ENCODE measurements at regions not wholly inside any gene's neighbourhood (a gene's known extent, or its start where the extent isn't known, plus 50 kb on each side); places are given as distances from the start of the nearest gene placed in this dataset.

- TF ChIP-seq GMEB1 (CRISPR knock-in tag; IDR thresholded peaks at IDR 0.05; ENCODE audit: borderline replicate concordance) = no peak
- no peak for TF ChIP-seq NCOA5 (CRISPR knock-in tag; IDR thresholded peaks at IDR 0.05)
- no peak for TF ChIP-seq IRX3 (CRISPR knock-in tag; IDR thresholded peaks at IDR 0.05; ENCODE audit: borderline replicate concordance, low read depth)
- TF ChIP-seq FOXP1 (IDR thresholded peaks at IDR 0.05) = no peak
- TF ChIP-seq FOXP1 (CRISPR knock-in tag; IDR thresholded peaks at IDR 0.05) = no peak
- no peak for TF ChIP-seq ZNF276 (CRISPR knock-in tag; IDR thresholded peaks at IDR 0.05; ENCODE audit: low read depth)
- TF ChIP-seq TIGD3 (CRISPR knock-in tag; IDR thresholded peaks at IDR 0.05; ENCODE audit: borderline replicate concordance) = no peak
These were observed 748.1 kb downstream of the NR2F2 start (continued) for GRCh38 chr15:97078591-97078990.

- Histone ChIP-seq H3K4me2 (ENCODE audit: low read depth, low read length) (no peak overlapping the region), H3K27me3 (ENCODE audit: control insufficient read depth in 1 of 2, insufficient read depth in 2 of 2, low read length in 2 of 2) (no peaks in the 10 kb centered on the region), H3K9ac (ENCODE audit: insufficient read depth, low read depth, low read length) (no peak overlapping the region), H3K79me2 (ENCODE audit: insufficient read depth, low read length) (no peaks in the 10 kb centered on the region), H3K4me1 (ENCODE audit: insufficient read depth, low read length) (no peaks in the 10 kb centered on the region), H2AFZ (ENCODE audit: low read length) (no peak overlapping the region), H4K20me1 (ENCODE audit: insufficient read depth, low read length) (no peaks in the 10 kb centered on the region), H3K4me3 (replicated peaks in 1 of 3; ENCODE audit: insufficient read depth in 1 of 3, low read depth in 2 of 3, low read length in 3 of 3) (no peak overlapping the region), H3K9me3 (ENCODE audit: low read length) (peaks cover 39% of the 10 kb centered on the region), H3K27ac (ENCODE audit: extremely low read length, insufficient read depth, low read length) (no peak overlapping the region), H3K36me3 (replicated peaks in 1 of 2; ENCODE audit: control insufficient read depth in 1 of 2, insufficient read depth in 2 of 2, low read length in 2 of 2) (no peaks in the 10 kb centered on the region)
- no TSS peak for BruUV-seq (replicated peaks)
- ChIA-PET CTCF (ENCODE audit: low intra/inter-chr PET ratio, low total read pairs) (no interaction called here), POLR2A (no interaction called here)
- DNase-seq (ENCODE audit: low spot score) (no peak), ATAC-seq (no peak), FAIRE-seq (no peak)
- in situ Hi-C loops (cut with HindIII; ENCODE audit: extremely low pct_ligation_motif_present, low pct_unique_long_range_greater_than_20kb) = no loop called here
- TF ChIP-seq SMAD9 (CRISPR knock-in tag; IDR thresholded peaks at IDR 0.05) (no peak), ZNF782 (CRISPR knock-in tag; IDR thresholded peaks at IDR 0.05; ENCODE audit: borderline replicate concordance) (no peak), MAFF (IDR thresholded peaks at IDR 0.05; ENCODE audit: low read depth, low read length) (peak; percentile 78), ATF3 (CRISPR knock-in tag; IDR thresholded peaks at IDR 0.05) (no peak), MAFK (conservative IDR thresholded peaks at IDR 0.05 in 1 of 2, IDR thresholded peaks at IDR 0.05 in 1 of 2; ENCODE audit: low read length in 2 of 2) (peak; percentile 68 to 87), FOSL1 (CRISPR knock-in tag; IDR thresholded peaks at IDR 0.05; ENCODE audit: borderline replicate concordance) (no peak), ARNT2 (CRISPR knock-in tag; IDR thresholded peaks at IDR 0.05; ENCODE audit: low read depth) (no peak)
- WGBS (ENCODE audit: low lambda C conversion rate) = 45% methylated on average over 6 of the region's 6 CpGs
- intact Hi-C loops (cut with micrococcal nuclease; ENCODE audit: unreplicated experiment) = no loop called here
These were observed 751.2 kb downstream of the NR2F2 start for GRCh38 chr15:97081666-97082226.

Data from HepG2 (cell line).